ENCODE measurements at regions not wholly inside any gene's neighbourhood (a gene's known extent, or its start where the extent isn't known, plus 50 kb on each side); places are given as distances from the start of the nearest gene placed in this dataset.

- no peak overlapping the region for H3K4me3 ChIP-seq (replicated peaks in 1 of 4; ENCODE audit: control extremely low read depth in 1 of 4, insufficient read depth in 1 of 4, low read depth in 3 of 4, low read length in 4 of 4)
- H4K20me1 ChIP-seq (ENCODE audit: control insufficient read depth, extremely low read depth, insufficient read depth, low read length): no peaks in the 10 kb centered on the region
- H3K36me3 ChIP-seq (ENCODE audit: control insufficient read depth, insufficient read depth, low read length): no peaks in the 10 kb centered on the region
- H3K9me3 ChIP-seq (ENCODE audit: control insufficient read depth, insufficient read depth, low read depth, low read length): no peaks in the 10 kb centered on the region
- H2AFZ ChIP-seq (ENCODE audit: low read length): no peak overlapping the region
- no peaks in the 10 kb centered on the region for H3K4me1 ChIP-seq (ENCODE audit: control insufficient read depth, extremely low read depth, insufficient read depth, low read length)
- no peak overlapping the region for H3K4me2 ChIP-seq (ENCODE audit: extremely low read depth, insufficient read depth, low read length)
- TF ChIP-seq EZH2 (IDR thresholded peaks at IDR 0.05; ENCODE audit: low read length, missing control alignments) (no peak), CTCF (conservative IDR thresholded peaks at IDR 0.05 in 1 of 2, IDR thresholded peaks at IDR 0.05 in 1 of 2; ENCODE audit: low read depth in 1 of 2, low read length in 2 of 2) (no peak)
- H3K79me2 ChIP-seq (ENCODE audit: control insufficient read depth, insufficient read depth, low read length): no peaks in the 10 kb centered on the region
- H3K27me3 ChIP-seq (ENCODE audit: control insufficient read depth, insufficient read depth, low read length): no peaks in the 10 kb centered on the region
- no peak overlapping the region for H3K9ac ChIP-seq (ENCODE audit: insufficient read depth, low read length)
- H3K27ac ChIP-seq (ENCODE audit: insufficient read depth, low read length): no peak overlapping the region
- DNase-seq (ENCODE audit: low read depth in 2 of 2): no peak
Observed at GRCh38 chr11:24311974-24312373, 184.9 kb upstream of the LUZP2 start.

GRCh38 chr11:24312464-24313238, 184.2 kb upstream of the LUZP2 start:
- Histone ChIP-seq H3K4me2 (ENCODE audit: extremely low read depth, insufficient read depth, low read length) (no peak overlapping the region), H2AFZ (ENCODE audit: low read length) (no peak overlapping the region), H3K27ac (ENCODE audit: insufficient read depth, low read length) (no peak overlapping the region), H3K4me3 (replicated peaks in 1 of 4; ENCODE audit: control extremely low read depth in 1 of 4, insufficient read depth in 1 of 4, low read depth in 3 of 4, low read length in 4 of 4) (no peak overlapping the region), H3K4me1 (ENCODE audit: control insufficient read depth, extremely low read depth, insufficient read depth, low read length) (no peaks in the 10 kb centered on the region), H3K79me2 (ENCODE audit: control insufficient read depth, insufficient read depth, low read length) (no peaks in the 10 kb centered on the region), H3K9ac (ENCODE audit: insufficient read depth, low read length) (no peak overlapping the region), H4K20me1 (ENCODE audit: control insufficient read depth, extremely low read depth, insufficient read depth, low read length) (no peaks in the 10 kb centered on the region), H3K27me3 (ENCODE audit: control insufficient read depth, insufficient read depth, low read length) (no peaks in the 10 kb centered on the region), H3K9me3 (ENCODE audit: control insufficient read depth, insufficient read depth, low read depth, low read length) (no peaks in the 10 kb centered on the region), H3K36me3 (ENCODE audit: control insufficient read depth, insufficient read depth, low read length) (no peaks in the 10 kb centered on the region)
- no peak for TF ChIP-seq EZH2 (IDR thresholded peaks at IDR 0.05; ENCODE audit: low read length, missing control alignments)
- no peak for TF ChIP-seq CTCF (conservative IDR thresholded peaks at IDR 0.05 in 1 of 2, IDR thresholded peaks at IDR 0.05 in 1 of 2; ENCODE audit: low read depth in 1 of 2, low read length in 2 of 2)
- DNase-seq (ENCODE audit: low read depth in 2 of 2): peak; percentile 20 to 53

GRCh38 chr11:24321229-24321628, 175.6 kb upstream of the LUZP2 start:
- H3K36me3 ChIP-seq (ENCODE audit: control insufficient read depth, insufficient read depth, low read length): no peaks in the 10 kb centered on the region
- no peak overlapping the region for H2AFZ ChIP-seq (ENCODE audit: low read length)
- DNase-seq (ENCODE audit: low read depth in 2 of 2): no peak
- no peak for TF ChIP-seq CTCF (conservative IDR thresholded peaks at IDR 0.05 in 1 of 2, IDR thresholded peaks at IDR 0.05 in 1 of 2; ENCODE audit: low read depth in 1 of 2, low read length in 2 of 2)
- no peak for TF ChIP-seq EZH2 (IDR thresholded peaks at IDR 0.05; ENCODE audit: low read length, missing control alignments)
- no peak overlapping the region for H3K4me3 ChIP-seq (replicated peaks in 1 of 4; ENCODE audit: control extremely low read depth in 1 of 4, insufficient read depth in 1 of 4, low read depth in 3 of 4, low read length in 4 of 4)
- H3K79me2 ChIP-seq (ENCODE audit: control insufficient read depth, insufficient read depth, low read length): no peaks in the 10 kb centered on the region
- no peaks in the 10 kb centered on the region for H4K20me1 ChIP-seq (ENCODE audit: control insufficient read depth, extremely low read depth, insufficient read depth, low read length)
- no peaks in the 10 kb centered on the region for H3K4me1 ChIP-seq (ENCODE audit: control insufficient read depth, extremely low read depth, insufficient read depth, low read length)
- H3K4me2 ChIP-seq (ENCODE audit: extremely low read depth, insufficient read depth, low read length): no peak overlapping the region
- H3K27ac ChIP-seq (ENCODE audit: insufficient read depth, low read length): no peak overlapping the region
- H3K9ac ChIP-seq (ENCODE audit: insufficient read depth, low read length): no peak overlapping the region
- no peaks in the 10 kb centered on the region for H3K9me3 ChIP-seq (ENCODE audit: control insufficient read depth, insufficient read depth, low read depth, low read length)
- no peaks in the 10 kb centered on the region for H3K27me3 ChIP-seq (ENCODE audit: control insufficient read depth, insufficient read depth, low read length)
